ENCODE measurements at regions not wholly inside any gene's neighbourhood (a gene's known extent, or its start where the extent isn't known, plus 50 kb on each side); places are given as distances from the start of the nearest gene placed in this dataset.

GRCh38 chr18:2108591-2108990 is 462.7 kb downstream of the METTL4 start:
- peak; percentile 17 for DNase-seq (ENCODE audit: low read depth)
- no peak overlapping the region for H3K4me3 ChIP-seq (ENCODE audit: low read depth, low read length)
- TF ChIP-seq, protein P1, sequence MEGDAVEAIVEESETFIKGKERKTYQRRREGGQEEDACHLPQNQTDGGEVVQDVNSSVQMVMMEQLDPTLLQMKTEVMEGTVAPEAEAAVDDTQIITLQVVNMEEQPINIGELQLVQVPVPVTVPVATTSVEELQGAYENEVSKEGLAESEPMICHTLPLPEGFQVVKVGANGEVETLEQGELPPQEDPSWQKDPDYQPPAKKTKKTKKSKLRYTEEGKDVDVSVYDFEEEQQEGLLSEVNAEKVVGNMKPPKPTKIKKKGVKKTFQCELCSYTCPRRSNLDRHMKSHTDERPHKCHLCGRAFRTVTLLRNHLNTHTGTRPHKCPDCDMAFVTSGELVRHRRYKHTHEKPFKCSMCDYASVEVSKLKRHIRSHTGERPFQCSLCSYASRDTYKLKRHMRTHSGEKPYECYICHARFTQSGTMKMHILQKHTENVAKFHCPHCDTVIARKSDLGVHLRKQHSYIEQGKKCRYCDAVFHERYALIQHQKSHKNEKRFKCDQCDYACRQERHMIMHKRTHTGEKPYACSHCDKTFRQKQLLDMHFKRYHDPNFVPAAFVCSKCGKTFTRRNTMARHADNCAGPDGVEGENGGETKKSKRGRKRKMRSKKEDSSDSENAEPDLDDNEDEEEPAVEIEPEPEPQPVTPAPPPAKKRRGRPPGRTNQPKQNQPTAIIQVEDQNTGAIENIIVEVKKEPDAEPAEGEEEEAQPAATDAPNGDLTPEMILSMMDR (conservative IDR thresholded peaks at IDR 0.05; ENCODE audit: low read depth, low read length) = no peak

DNA sequence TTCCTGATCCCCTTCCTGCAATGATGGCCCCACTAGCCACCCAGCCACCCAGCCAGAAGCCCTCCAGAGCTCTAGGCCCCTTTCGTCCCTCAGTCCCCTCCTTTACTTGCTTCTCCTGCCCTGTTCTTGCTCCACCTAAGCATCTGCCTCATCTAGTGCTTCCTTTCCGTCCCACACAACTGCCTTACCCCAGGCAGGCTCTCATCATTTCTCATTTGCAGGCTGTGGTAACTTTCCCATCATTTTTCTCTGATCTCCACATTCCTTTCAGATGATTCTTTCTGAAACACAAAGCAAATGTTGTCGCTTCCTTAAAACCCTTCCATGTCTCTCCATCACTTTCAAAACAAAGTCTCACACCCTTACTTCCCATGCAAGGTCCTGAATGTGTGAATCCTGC is 459.8 kb downstream of the METTL4 start:
- TF ChIP-seq, protein P1 (conservative IDR thresholded peaks at IDR 0.05; ENCODE audit: low read depth, low read length) = no peak
- no peak overlapping the region for H3K4me3 ChIP-seq (ENCODE audit: low read depth, low read length)
- DNase-seq (ENCODE audit: low read depth) = peak; percentile 53

GRCh38 chr18:2112435-2113045 is 458.8 kb downstream of the METTL4 start:
- peak; percentile 8 for DNase-seq (ENCODE audit: low read depth)
- TF ChIP-seq, protein P1 (conservative IDR thresholded peaks at IDR 0.05; ENCODE audit: low read depth, low read length) = no peak

GRCh38 chr18:2114289-2114688 is 457.0 kb downstream of the METTL4 start:
- H3K4me3 ChIP-seq (ENCODE audit: low read depth, low read length) = no peak overlapping the region
- no peak for DNase-seq (ENCODE audit: low read depth)
- TF ChIP-seq, protein P1 (conservative IDR thresholded peaks at IDR 0.05; ENCODE audit: low read depth, low read length) = no peak

More at GRCh38 chr18:2112435-2113045, 458.8 kb downstream of the METTL4 start:
- no peak overlapping the region for H3K4me3 ChIP-seq (ENCODE audit: low read depth, low read length)

DNA sequence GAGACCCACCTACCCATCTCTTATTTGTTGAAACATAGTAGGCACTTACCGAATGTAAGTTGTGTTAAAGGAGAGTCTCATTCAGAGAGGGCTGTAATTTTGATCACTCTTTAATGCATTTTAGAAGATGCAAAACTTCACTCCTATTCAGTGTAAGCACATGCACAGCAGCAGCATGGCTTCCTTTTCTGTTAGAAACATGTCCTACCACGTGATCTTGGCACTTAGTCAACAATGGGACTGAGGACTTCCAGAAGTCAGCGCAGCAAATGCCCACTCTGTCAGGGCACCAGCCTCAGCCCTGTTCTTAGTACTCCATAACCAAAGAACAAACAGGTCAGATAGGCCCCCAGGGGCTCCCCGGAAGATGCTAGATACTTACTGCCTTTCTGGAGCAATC is 456.5 kb downstream of the METTL4 start:
- TF ChIP-seq, protein P1 (conservative IDR thresholded peaks at IDR 0.05; ENCODE audit: low read depth, low read length) = no peak
- no peak for DNase-seq (ENCODE audit: low read depth)
- H3K4me3 ChIP-seq (ENCODE audit: low read depth, low read length) = no peak overlapping the region

DNA sequence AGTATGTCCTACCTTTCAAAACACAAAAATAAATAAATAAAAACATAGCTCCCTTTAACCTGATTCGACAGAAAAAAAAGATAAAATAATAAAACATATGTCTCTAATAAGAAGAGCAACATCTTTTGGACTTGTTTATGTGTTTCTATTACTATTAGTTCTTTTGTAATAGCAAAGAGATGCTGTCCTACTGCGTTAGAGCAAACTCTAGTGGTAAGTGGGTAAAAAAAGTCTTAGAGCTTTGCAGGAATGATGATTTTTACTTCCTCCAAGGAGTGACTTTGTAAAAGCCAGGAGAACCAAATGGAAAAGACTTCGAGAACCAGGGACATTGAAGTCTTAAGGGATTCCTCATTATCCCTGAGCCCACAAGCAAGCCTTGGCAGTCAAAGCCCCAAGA is 450.1 kb downstream of the METTL4 start:
- TF ChIP-seq, protein P1 (conservative IDR thresholded peaks at IDR 0.05; ENCODE audit: low read depth, low read length) = no peak
- no peak overlapping the region for H3K4me3 ChIP-seq (ENCODE audit: low read depth, low read length)
- DNase-seq (ENCODE audit: low read depth) = no peak

DNA sequence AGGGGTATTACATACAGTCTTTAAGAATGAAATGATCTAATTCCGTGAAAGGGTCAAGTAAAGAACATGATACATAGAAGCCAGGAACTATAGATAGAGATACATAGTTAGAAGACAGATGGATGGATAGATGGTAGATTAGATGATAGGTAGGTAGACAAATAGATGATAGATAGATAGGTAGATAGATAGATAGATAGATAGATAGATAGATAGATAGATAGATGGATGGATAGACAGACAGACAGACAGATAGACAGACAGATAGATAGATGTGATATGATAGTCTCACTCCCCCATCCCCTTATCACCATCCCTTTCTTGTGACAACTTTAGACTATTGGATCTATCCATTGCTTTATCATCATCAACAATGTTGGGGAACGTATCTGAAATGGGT is 448.2 kb downstream of the METTL4 start:
- DNase-seq (ENCODE audit: low read depth) = no peak
- no peak overlapping the region for H3K4me3 ChIP-seq (ENCODE audit: low read depth, low read length)
- TF ChIP-seq, protein P1 (conservative IDR thresholded peaks at IDR 0.05; ENCODE audit: low read depth, low read length) = no peak

All from choroid plexus epithelial cell (primary cell).